ENCODE measurements at regions not wholly inside any gene's neighbourhood (a gene's known extent, or its start where the extent isn't known, plus 50 kb on each side); places are given as distances from the start of the nearest gene placed in this dataset.

DNA sequence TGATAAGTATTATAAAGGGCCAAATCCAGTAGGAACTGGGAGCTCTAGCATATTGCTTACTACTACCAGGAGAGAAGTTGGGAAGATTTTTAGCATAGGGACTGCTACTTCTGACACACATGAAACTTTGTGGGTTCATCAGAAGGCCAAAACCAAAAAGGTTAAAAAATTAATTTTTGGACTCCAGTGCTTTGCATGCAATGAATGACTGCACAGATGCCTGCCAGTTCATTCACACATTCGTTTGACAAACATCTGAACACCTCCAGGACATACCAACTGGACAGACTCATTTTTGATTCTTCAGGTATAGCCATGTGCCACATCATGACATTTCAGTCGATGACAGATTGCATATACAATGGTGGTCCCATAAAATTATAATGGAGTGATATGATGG is 79.8 kb downstream of the MID1IP1 start:
- intact Hi-C loops (cut with DNase I), result no loop called here
- H3K27ac ChIP-seq, result no peak overlapping the region
- no peak for ATAC-seq
- TF ChIP-seq, protein P1, sequence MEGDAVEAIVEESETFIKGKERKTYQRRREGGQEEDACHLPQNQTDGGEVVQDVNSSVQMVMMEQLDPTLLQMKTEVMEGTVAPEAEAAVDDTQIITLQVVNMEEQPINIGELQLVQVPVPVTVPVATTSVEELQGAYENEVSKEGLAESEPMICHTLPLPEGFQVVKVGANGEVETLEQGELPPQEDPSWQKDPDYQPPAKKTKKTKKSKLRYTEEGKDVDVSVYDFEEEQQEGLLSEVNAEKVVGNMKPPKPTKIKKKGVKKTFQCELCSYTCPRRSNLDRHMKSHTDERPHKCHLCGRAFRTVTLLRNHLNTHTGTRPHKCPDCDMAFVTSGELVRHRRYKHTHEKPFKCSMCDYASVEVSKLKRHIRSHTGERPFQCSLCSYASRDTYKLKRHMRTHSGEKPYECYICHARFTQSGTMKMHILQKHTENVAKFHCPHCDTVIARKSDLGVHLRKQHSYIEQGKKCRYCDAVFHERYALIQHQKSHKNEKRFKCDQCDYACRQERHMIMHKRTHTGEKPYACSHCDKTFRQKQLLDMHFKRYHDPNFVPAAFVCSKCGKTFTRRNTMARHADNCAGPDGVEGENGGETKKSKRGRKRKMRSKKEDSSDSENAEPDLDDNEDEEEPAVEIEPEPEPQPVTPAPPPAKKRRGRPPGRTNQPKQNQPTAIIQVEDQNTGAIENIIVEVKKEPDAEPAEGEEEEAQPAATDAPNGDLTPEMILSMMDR (IDR thresholded peaks at IDR 0.05), result no peak
- no peaks in the 10 kb centered on the region for H3K4me1 ChIP-seq
- H3K27me3 ChIP-seq (ENCODE audit: low read depth), result no peaks in the 10 kb centered on the region
- no peaks in the 10 kb centered on the region for H3K9me3 ChIP-seq
- no peak overlapping the region for H3K4me3 ChIP-seq
- no peak for DNase-seq
- no peaks in the 10 kb centered on the region for H3K36me3 ChIP-seq

GRCh38 chrX:38881727-38882126 is 80.5 kb downstream of the MID1IP1 start:
- no peak for ATAC-seq
- no peak overlapping the region for H3K27ac ChIP-seq
- H3K9me3 ChIP-seq, result no peaks in the 10 kb centered on the region
- no peaks in the 10 kb centered on the region for H3K4me1 ChIP-seq
- no peaks in the 10 kb centered on the region for H3K36me3 ChIP-seq
- H3K4me3 ChIP-seq, result no peak overlapping the region
- DNase-seq, result no peak
- intact Hi-C loops (cut with DNase I), result no loop called here
- H3K27me3 ChIP-seq (ENCODE audit: low read depth), result no peaks in the 10 kb centered on the region
- TF ChIP-seq, protein P1 (IDR thresholded peaks at IDR 0.05), result no peak

DNA sequence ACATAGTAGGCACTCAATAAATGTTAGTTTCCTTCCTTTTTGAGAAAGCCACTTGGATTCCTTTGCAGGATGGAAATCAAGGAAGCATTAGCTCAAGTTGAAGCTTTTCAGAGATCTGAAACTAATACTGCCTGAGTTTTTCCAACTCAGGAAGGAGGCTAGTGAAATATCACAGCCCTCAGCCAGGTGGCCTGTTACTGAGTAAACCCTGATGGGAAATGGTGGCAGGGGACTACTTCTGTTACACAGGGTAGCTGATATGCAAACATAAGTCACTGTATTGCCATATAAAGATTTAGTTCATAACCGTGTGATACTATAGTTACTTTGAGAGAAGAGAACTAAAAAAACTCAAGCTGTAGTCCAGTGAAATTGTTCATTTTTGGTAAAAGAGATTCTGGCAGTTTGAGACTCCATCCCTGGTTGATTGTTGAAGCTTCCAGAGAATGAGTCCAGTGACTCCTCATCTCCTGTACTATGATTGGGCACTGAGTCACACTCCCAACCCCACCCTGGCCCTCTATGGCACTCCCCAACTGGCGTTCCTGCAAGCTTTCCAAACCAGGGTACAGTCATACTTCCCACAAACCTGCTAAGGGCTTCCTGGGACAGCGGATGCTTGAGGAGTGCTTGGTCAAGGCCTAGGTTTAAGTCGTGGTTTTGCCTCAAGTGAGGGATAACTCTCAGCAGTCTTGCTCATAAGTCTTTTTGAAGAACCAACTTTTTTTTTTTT is 81.8 kb downstream of the MID1IP1 start:
- H3K4me3 ChIP-seq, result no peak overlapping the region
- DNase-seq (no peak), ATAC-seq (no peak)
- TF ChIP-seq, protein P1 (IDR thresholded peaks at IDR 0.05), result no peak
- no peaks in the 10 kb centered on the region for H3K4me1 ChIP-seq
- intact Hi-C loops (cut with DNase I), result no loop called here
- H3K9me3 ChIP-seq, result no peaks in the 10 kb centered on the region
- no peaks in the 10 kb centered on the region for H3K36me3 ChIP-seq
- H3K27ac ChIP-seq, result no peak overlapping the region
- H3K27me3 ChIP-seq (ENCODE audit: low read depth), result no peaks in the 10 kb centered on the region

- intact Hi-C loops (cut with DNase I), result no loop called here
- ATAC-seq, result no peak
- Histone ChIP-seq H3K27ac (no peak overlapping the region), H3K27me3 (ENCODE audit: low read depth) (no peaks in the 10 kb centered on the region), H3K4me1 (no peaks in the 10 kb centered on the region), H3K36me3 (no peaks in the 10 kb centered on the region), H3K4me3 (no peak overlapping the region), H3K9me3 (no peaks in the 10 kb centered on the region)
- TF ChIP-seq, protein P1 (IDR thresholded peaks at IDR 0.05), result no peak
- DNase-seq, result no peak
Observed at GRCh38 chrX:38886112-38886511, 84.9 kb downstream of the MID1IP1 start.

DNA sequence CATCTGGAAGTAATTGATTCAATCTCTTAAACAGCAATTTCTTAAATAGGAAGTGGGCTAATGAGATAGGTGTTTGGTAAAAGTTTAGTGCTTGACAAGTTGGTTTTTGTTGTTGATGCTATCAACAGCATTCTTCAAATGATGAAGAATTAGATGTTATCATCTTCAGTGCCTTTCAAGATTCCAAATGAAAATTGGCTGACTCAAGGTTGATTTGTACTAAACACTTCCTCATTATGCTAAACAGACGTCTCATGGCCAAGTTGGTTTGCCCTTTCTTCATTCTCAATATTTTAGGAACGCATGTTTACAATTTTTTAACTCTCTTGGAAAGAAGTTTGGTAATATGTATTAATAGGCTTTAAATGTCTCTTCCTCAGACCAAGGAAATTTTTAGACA is 86.0 kb downstream of the MID1IP1 start:
- TF ChIP-seq, protein P1 (IDR thresholded peaks at IDR 0.05), result no peak
- intact Hi-C loops (cut with DNase I), result no loop called here
- no peak for ATAC-seq
- H3K9me3 ChIP-seq, result no peaks in the 10 kb centered on the region
- H3K4me3 ChIP-seq, result no peak overlapping the region
- no peak overlapping the region for H3K27ac ChIP-seq
- no peaks in the 10 kb centered on the region for H3K27me3 ChIP-seq (ENCODE audit: low read depth)
- H3K36me3 ChIP-seq, result no peaks in the 10 kb centered on the region
- DNase-seq, result no peak
- no peaks in the 10 kb centered on the region for H3K4me1 ChIP-seq

All from lower lobe of right lung (tissue), 2 donors.